Fibroblast of peridontal ligament (primary cell): ENCODE measurements at regions not wholly inside any gene's neighbourhood (a gene's known extent, or its start where the extent isn't known, plus 50 kb on each side); places are given as distances from the start of the nearest gene placed in this dataset.

Experiments used
- DNase-seq: peaks from one replicate; pipeline ENCODE4 v3.0.0-alpha.2; 2010; ENCODE audit errors: extremely low read depth

DNA sequence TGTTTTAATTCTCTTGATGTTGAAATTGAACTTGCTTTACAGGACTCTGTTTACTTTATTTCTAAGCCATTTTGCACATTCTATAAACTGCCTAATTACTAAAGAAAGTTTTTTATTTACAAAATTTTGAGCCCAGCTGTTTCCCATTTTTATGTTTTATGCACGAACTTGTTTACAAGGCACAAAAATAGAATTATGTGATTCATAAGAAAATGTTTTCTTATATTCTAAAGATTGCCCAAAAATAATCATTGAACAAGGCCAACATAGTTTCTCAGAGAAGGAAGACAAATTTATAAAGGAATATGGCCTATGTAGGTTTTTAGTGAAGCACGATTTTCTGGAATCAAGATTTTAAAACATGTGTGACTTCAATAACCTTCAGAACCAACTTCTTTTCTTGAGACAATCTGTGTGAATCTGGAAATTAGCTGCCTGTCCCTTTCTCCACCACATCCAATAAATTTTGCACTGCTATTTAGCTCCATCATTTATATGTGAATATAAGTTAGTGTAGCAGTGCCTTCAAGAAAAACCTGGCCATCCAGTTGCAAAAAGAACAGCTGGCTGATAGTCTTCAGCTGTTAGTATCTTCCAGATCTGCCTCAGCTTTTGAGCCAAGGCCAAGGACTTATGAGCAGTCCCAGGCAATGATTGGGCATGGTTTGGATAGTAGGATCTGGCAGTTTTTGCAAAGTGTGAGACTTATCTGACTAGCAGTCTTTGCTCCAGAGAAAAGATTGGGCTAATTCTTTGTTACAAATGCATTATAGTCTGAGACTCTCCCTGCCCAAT, 253.2 kb upstream of the COL3A1 start:
- DNase-seq, result peak; percentile 71

DNA sequence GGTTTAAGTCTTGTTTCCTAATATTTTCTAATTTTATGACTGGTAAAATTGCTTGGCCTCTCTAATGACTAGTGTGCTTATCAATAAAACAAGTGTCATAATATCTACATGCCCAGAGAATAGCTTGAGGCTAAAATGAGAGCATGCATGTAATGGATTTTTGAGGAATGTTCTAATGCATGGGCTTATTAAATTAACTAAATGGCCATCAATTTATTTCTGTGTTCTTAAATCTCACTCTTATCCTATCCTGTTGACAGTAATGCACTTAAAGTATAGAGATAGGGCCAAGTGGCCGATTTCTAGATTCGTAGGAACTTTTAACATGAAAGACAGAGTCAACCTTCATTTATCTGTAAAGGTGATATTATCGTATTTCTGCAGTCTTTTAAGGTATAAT, 252.4 kb upstream of the COL3A1 start:
- DNase-seq, result no peak

DNA sequence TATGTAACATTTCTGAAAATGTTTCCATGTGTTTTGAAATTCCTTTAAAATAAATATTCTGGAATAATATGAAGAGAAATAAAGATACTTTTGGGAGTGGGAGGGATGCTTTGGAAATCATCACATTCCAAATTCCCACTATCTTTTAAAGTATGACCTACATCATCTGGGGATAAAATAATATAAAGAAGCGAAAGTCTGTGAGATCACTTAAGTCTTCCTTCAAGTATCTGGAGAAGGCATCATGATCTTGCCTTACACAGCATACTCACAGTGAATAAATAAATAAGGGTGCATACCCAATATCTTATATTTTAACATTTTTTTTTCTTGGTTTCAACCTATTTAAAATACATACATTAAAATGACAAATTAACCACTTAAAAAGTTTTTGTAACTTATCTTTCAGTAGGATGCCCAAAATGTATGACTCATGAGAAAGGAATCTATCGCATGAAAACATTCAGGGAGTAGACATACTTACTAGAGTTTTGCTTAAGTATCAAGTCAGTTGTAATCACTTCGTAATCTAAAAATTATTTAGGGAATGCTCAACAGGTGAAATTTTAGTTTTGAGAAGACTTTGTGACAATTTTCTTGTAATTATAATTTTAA, 248.3 kb upstream of the COL3A1 start:
- DNase-seq, result peak; percentile 76

DNA sequence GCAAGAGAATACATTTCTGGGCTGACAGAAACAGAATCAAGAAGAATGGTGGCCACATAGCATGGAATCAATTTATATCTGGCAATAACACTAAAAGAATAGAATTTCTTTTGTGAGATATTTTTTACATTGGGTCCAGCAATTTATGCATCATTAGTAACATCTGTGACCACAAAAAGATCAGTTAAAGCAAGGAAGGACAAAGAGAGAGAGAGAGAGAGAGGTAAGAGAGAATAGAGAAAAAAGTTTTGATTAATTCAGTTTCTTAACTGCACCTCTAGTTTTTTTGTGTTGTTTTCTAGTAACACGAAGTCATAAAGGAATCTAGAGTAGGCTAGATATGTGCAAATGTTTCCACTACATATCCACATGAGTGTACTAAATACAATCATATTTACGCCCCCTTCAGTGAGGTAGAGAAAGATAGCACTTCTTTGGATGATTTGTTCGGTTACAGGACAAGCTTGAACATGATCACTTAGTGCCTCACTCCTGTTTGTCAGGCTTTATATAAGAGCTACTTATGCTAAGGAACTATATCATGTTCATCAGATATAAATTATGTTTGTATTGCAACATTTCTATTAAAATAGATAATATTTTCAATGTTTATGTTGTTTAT, 247.4 kb upstream of the COL3A1 start:
- DNase-seq, result peak; percentile 50

DNA sequence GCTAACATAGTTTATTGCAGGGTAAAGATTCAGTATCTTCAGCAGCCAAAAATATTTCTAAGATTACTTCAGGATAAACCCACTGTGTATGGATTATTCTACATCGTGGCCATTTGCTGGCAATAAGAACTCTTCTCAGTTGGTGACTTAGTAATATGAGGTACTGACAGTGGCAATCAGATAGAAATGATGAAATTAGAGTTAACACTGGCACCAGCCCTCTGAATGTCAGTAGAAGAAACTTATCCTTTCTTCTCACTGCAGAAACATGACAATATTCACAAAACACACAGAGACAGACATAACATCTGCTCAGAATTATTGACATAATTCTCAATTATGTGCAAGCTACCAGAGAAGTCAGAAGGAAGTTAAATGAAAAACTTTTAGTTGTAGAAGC, 246.3 kb upstream of the COL3A1 start:
- peak; percentile 34 for DNase-seq

DNA sequence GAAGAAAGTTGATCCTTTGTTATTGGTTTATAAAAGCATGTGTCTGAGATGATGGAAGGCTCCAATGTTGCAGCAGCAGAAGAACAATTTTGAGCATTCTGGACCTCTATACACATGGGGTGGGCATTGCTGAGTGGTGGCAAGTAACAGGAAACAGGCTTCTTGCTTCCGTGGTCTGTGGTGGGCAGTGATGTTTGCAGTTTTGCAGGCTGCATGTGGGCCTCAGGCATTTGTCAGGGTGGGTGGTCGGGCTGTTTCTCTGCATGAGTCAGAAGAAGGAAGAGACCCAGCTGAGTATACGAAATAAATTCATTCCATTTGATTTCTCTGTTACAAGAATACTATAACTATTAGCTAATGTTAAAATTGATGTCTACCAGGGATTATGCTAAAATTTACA, 239.5 kb upstream of the COL3A1 start:
- peak; percentile 19 for DNase-seq

DNA sequence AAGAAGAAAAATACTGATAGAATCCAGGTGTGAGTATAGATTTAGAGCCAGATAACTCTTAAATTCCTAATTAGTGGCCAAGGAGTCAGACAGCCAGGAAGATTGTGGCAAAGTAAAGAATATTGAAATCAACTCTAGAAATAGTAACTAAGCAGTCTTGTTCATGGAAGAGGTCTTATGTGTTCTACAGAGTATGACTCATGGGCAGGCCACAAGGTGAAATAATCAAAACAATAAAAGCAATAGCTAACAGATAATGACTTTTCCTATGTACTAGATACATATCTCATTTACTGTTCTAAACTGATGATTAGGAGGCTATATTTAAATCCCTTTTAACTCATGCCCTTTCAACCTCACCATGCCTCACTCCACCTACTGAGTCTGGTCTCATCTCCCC, 227.4 kb upstream of the COL3A1 start:
- peak; percentile 9 for DNase-seq

DNA sequence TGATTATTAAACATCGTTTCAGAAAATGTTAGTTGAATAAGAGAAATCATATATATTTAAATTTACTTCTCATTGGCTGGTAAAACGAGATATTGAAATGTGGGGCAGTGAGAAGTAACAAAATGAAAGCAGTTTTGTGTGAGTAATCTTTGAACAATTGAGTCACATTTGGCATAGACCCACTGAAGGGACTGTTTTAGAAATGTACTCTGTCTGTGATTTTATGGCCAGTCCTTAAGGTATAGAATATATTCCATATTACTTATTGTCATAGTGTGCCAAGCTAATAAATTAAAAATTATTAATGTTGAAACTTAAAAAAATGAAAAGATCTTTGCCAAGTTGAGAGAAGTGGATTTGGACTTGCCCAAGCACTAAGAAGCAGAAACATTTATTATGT, 222.4 kb upstream of the COL3A1 start:
- no peak for DNase-seq

DNA sequence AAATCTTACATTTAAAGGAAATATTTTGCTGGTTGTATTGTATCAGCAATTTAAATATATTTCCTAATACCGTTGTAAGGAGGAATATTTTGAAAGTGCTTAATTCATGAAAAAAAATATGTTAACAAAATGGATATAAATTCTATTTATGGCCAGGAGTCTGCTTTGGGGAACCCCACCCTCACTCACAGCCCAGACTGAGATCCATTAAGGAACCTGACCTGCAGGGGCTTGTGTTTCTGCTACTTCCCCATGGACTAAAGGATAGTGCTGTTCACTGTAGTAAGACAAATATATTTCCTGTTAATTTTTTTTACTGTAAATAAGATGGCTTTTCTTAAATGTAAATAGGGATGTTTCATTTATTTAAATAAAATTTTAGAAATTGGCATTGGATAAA, 221.9 kb upstream of the COL3A1 start:
- no peak for DNase-seq

DNA sequence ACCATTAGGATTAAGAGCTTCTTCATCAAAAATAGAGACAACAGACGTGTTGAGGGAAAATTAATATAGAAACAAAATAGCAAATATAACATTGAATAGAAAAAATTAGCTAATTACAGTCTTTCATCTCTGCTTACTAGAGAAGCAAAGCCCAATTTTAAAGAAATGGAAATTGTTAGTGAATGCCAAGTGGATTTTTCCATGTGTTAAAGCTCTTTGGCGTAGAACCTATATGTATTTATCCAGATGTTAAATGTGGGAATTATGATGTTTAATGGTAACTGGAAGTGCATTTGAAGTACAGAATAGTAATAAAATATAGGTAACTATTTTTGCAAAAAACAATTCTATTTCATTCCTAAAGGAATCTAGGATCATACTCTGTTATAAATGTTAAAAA, 212.0 kb upstream of the COL3A1 start:
- no peak for DNase-seq

DNA sequence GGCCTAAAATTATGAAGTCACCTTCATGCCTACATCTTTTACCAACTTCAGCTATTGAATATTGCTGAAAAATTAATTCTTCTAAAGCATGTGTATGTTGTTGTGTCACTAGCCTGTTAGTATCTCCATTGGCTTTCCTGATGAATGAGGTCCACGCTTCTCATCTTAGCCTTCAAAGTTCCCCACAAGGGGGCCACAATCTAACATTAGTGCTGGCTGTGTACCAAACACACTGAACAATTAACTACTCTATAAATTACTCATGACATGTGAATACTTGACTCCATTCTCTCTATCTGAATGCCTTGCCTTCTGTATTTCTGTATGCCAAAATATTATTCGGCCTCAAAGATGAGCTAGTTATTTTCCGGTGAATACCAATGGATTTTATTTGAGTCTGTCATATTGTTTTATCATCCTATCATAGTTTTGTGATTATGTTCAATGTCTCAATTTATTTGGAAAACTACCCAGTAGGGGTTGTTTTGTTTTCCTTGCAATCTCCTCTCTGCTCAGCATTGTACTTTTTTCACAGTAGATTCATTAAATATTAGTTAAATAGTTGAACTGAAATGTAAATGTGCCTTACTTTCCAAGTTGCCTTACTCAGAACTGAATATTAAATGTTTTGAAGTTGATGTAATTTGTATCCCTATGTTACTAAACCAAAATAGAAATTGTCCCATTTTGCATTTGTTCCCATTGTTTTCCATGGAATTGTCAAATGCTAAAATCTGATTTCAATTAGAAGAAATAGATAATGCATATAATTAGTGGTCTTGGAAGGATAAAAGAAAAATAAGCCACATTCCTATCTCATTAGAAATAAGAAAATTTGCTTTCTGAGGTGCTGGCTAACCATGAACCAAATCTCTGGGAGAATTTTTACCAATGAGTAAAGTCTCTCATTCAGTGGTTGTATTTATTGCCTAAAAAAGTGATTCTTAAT, 208.4 kb upstream of the COL3A1 start:
- peak; percentile 58 for DNase-seq

DNA sequence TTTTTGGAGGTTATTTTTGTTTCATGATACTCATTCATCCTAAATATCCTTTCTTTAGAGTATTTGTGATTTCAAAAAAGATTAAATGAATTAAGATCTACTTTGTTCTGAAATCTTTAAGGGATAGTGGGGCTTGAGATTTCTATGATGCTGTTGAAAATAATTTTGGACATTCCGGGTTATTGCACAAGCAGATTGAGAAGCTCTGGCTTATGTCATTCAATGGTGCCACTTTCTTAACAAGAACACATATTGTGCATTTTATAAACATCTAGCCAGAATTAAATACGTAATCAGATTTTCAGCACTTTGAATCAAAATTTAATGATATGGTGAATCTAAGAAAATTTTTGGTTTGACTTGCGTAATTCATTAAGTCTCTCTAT, 207.7 kb upstream of the COL3A1 start:
- DNase-seq, result peak; percentile 38

DNA sequence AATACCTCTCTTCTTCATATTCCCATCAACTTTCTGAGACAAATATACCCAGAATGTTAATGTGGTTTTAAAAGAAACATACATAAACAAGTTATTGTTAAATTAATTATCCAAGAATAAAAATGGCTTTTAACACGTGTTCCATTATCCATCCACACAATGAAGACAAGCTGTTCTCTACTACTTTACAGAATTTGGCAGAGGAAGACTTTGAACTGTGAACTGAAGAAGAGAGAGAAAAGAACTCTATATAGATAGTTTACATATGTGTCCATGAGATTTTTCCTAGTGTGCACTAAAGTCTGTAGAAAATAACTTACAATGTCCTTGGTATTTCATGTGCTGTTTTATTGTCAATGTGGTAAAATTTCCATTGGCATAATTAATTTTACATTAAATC, 207.0 kb upstream of the COL3A1 start:
- no peak for DNase-seq

DNA sequence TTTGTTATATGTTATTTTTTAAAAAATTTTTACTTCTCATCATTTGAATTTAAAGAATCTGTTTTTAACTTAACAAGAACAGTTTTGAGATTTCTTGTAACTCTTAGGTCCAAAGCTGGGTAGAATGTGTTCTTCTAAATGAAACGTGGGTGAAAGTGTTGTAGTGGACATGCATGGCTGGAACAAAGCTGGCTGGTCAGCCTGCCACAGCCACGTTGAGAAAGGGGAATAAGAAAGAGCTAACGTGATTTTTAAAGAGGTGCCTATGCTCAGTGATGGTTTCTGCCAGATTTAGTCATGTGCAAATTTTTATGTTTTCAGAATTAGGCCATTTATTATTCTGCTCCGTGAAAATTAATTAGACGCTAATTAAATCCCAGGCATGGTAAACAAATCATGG, 203.9 kb upstream of the COL3A1 start:
- DNase-seq, result no peak

DNA sequence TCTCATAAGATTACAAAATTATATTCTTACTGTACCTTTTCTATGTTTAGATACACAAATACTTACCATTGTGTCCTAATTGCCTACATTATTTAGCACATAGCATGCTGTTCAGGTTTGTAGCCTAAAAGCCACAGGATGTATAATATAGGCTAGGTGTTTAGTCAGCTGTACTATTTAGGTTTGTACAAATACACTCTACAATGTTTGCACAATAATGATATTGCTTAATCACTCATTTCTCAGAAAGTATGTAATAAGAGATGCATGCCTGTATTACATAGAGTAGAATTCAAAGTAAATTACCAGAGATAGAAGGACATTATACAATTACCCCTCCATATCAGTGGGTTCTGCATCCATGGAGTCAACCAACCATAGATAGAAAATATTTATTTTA, 201.1 kb upstream of the COL3A1 start:
- DNase-seq, result peak; percentile 76

DNA sequence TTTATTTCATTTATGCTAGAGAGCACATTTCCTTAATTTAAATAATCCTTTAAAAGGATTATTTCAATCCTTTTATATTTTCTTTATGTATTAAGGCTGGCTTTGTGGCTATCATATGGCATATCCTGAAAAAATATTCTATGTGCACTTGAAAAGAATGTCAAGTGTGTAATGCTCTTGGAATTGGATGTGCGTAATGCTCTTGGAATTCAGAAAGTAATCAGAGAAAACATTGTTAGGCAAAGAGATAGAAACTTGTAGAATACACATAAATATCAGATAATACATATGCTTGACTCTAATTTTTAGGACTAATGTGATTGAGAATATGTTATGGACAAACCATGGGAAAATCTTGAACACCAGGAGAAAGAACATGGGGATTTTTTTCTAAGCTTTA, 197.5 kb upstream of the COL3A1 start:
- DNase-seq, result peak; percentile 84

DNA sequence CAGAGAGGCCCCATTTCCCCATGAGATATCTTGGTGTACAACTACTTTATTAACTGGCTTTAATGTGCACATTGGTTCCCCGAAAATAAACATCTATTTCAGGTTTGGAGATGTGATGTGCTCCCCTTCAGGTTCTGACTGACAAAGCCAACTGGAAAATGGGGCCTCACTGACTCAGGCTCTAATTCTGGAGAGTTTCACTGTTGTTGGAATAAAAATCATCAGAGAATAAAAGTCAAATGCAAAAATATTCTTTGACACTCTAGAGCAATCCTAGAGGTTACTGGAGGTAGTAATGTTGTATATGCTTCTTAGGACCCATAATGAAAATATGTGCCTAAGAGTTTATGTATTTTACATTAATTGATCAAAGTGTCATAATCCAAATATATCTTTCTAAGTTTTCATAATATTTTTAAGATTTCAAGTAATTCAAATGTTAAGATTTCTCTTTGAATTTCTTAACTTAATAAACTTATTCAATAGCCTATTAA, 189.9 kb upstream of the COL3A1 start:
- no peak for DNase-seq

DNA sequence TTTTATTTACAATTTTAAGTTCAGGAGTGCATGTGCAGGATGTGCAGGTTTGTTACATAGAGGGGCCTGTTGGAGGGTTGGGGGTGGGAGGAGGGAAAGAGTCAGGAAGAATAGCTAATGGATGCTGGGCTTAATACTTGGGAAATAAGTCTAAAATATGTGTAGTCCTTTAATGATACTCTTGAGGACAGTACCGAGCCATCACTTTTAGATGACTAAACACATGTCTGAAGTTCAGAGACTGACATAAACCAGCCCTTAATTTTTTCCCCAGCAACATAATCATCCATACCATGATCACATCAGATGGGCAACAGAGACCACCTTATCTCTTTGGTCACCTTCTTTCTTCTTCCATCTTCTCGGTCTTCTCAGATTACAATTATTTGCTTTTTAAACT, 189.1 kb upstream of the COL3A1 start:
- DNase-seq, result no peak

DNA sequence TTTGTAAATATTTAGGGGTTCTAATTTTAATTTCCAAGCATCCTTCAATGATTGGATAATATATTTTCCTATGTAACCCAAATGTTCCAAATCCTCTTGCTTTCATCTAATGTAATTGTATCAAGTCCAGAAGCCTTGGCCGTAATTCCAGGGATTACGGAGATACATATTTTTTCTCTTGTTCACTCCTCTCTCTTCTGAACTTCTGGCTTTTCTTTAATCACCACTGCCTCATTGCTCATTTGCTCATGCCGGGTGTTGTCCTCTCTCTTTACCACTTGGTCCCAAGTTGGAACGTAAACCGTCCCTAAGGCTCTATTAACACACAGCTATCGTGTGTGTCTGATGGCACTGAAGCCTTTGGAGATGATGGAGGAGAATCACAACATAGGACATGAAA, 188.7 kb upstream of the COL3A1 start:
- DNase-seq, result no peak

DNA sequence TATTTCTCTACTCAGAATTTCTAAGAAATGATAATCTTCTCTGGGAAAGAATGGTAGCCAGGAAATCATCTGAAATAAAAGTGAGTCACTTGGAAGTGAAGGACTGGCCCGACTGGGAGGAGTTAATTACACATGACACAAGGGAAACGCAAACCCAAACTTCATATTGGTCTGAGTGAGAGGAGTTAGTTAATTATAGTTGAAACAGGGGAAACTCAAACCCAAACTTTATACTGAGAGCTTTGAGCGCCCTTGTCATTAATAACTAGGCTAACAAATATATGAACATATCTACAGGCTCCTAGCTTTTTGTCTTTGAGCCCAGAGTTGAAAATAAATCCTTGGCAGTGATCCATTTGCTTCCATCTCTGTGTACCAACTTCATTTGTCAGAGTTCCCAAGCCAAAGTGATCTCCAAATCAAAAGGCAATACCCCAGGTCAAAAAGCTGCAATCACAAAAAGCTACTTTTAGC, 187.8 kb upstream of the COL3A1 start:
- peak; percentile 87 for DNase-seq

DNA sequence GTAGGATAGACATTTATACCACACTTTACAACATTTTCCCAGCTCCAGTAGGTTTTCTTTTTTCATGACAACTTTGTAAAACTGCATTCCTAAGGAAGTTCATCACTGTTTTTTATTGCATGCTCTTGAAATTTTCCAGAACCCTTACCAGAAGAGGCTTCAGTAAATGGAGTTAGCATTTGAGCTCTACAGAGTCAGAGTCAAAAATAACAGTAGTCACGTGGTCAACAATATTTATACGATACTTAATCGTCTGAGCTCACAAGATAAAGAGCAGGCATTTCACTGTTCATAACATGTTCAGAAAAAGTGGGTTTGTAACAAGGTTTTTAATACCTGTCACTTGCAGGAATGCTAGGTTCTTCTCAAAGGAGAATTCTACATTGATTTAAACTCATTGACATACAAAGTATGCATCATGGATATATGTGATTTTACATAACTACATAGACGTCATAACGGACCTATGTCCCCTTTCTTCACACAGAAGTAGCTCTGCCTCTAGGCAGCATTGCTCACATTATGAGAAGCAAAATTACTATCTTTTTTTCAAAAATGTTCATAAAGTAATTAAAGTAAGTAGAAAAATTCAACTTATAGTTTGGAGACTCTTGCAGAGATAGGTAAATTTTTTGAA, 187.0 kb upstream of the COL3A1 start:
- peak; percentile 84 for DNase-seq
